ENCODE measurements at regions not wholly inside any gene's neighbourhood (a gene's known extent, or its start where the extent isn't known, plus 50 kb on each side); places are given as distances from the start of the nearest gene placed in this dataset.
"Not testable (repeated sequence)": the region's sequence is repeated elsewhere in the genome, so short reads cannot be mapped to it uniquely, and the experiment has no call there.

DNA sequence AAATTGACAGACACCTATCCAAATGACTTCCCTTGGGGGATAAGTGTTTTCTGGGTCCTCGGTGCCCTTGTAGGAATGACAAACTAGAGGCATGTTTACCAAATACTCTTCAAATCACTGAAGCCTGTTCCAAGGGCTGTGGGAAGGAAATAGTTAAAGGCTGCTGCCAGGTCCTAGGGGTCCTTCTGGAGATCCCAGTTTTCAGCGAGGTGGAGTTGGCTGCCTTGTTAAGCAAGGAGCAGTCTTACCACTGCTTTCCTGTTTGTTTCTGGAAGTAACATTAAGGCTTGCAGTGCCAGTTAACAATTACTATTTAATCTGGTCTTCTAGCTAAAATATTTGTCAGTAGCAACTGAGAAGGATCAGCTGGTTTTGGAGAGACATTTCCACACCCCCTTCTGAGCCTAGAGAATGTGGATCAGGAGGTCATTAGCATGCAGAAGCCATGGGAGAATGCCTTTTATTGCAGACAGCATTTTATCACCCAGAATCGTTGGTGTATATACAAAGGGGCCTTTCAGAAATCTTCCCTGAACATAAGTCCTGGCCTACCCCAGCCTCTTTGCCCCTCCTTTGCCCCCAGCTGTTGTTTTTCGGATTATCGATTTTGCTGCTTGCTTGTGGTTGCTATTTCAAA is 238.8 kb downstream of the DMAC1 start:
- Histone ChIP-seq H2AFZ (ENCODE audit: low read depth) (no peak overlapping the region), H3K9me2 (no peaks in the 10 kb centered on the region), H3K4me3 (ENCODE audit: low read depth in 2 of 2, low read length in 1 of 2) (no peak overlapping the region), H3K36me3 (replicated peaks in 1 of 2; ENCODE audit: control insufficient read depth in 1 of 2, insufficient read depth in 2 of 2, low read length in 1 of 2) (no peaks in the 10 kb centered on the region), H3K9me3 (no peaks in the 10 kb centered on the region), H3K79me2 (ENCODE audit: insufficient read depth) (no peaks in the 10 kb centered on the region), H3F3A (replicated peaks; ENCODE audit: insufficient read depth) (no peaks in the 10 kb centered on the region), H4K20me1 (ENCODE audit: insufficient read depth) (no peaks in the 10 kb centered on the region), H3K9ac (no peak overlapping the region), H3K27me3 (ENCODE audit: insufficient read depth) (no peaks in the 10 kb centered on the region; the same call in 1 of the 2 replicates), H3K27ac (ENCODE audit: low read depth in 2 of 2, low read length in 1 of 2) (no peak overlapping the region), H3K4me2 (no peak overlapping the region), H3K4me1 (ENCODE audit: control insufficient read depth in 1 of 2, insufficient read depth in 2 of 2, low read depth in 1 of 2, low read length in 1 of 2) (no peaks in the 10 kb centered on the region)
- DNase-seq, result no peak
- CTCF ChIA-PET, result no interaction called here
- WGBS (ENCODE audit: low lambda C conversion rate), result 41% methylated on average over 5 of the region's 5 CpGs
- POLR2A ChIA-PET, result no interaction called here
- TF ChIP-seq POLR2AphosphoS5 (IDR thresholded peaks at IDR 0.05; ENCODE audit: low read depth, low read length) (no peak), NRF1 (IDR thresholded peaks at IDR 0.05; ENCODE audit: low read depth, low read length) (no peak), RCOR1 (IDR thresholded peaks at IDR 0.05; ENCODE audit: low read length) (no peak), GABPA (IDR thresholded peaks at IDR 0.05; ENCODE audit: low read depth) (no peak)

DNA sequence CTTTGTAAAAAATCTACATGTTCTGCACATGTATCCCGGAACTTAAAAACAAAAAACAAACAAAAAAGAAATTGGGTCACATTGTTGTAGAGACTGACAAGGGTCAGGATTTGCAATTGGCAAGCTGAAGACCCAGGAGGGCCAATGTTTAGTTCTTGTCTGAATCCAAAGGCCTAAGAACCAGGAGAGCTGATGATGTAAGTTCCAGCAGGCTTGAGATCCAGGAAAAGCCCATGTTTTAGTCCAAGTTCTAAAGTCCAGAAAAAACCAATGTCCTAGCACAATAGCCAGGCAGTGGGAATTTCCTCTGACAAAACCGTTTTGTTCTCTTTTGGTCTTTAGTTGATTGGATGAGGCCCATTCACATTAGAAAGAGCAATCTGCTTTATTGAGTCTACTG is 244.9 kb downstream of the DMAC1 start:
- TF ChIP-seq USF1 (IDR thresholded peaks at IDR 0.05; ENCODE audit: borderline replicate concordance, low read depth) (no peak), FOXM1 (IDR thresholded peaks at IDR 0.05; ENCODE audit: low read depth) (no peak), GABPA (IDR thresholded peaks at IDR 0.05; ENCODE audit: low read depth) (no peak), TCF12 (IDR thresholded peaks at IDR 0.05) (no peak), MXI1 (IDR thresholded peaks at IDR 0.05; ENCODE audit: low read depth, low read length) (no peak), YY1 (IDR thresholded peaks at IDR 0.05; ENCODE audit: low read depth) (no peak), RXRA (IDR thresholded peaks at IDR 0.05; ENCODE audit: borderline replicate concordance, low read depth) (no peak), PBX3 (IDR thresholded peaks at IDR 0.05) (no peak), EP300 (IDR thresholded peaks at IDR 0.05; ENCODE audit: borderline replicate concordance in 1 of 2, low read depth in 1 of 2, low read length in 1 of 2) (no peak), FOSL2 (IDR thresholded peaks at IDR 0.05; ENCODE audit: borderline replicate concordance, low read depth) (no peak)
- TF ChIP-seq, protein P1, sequence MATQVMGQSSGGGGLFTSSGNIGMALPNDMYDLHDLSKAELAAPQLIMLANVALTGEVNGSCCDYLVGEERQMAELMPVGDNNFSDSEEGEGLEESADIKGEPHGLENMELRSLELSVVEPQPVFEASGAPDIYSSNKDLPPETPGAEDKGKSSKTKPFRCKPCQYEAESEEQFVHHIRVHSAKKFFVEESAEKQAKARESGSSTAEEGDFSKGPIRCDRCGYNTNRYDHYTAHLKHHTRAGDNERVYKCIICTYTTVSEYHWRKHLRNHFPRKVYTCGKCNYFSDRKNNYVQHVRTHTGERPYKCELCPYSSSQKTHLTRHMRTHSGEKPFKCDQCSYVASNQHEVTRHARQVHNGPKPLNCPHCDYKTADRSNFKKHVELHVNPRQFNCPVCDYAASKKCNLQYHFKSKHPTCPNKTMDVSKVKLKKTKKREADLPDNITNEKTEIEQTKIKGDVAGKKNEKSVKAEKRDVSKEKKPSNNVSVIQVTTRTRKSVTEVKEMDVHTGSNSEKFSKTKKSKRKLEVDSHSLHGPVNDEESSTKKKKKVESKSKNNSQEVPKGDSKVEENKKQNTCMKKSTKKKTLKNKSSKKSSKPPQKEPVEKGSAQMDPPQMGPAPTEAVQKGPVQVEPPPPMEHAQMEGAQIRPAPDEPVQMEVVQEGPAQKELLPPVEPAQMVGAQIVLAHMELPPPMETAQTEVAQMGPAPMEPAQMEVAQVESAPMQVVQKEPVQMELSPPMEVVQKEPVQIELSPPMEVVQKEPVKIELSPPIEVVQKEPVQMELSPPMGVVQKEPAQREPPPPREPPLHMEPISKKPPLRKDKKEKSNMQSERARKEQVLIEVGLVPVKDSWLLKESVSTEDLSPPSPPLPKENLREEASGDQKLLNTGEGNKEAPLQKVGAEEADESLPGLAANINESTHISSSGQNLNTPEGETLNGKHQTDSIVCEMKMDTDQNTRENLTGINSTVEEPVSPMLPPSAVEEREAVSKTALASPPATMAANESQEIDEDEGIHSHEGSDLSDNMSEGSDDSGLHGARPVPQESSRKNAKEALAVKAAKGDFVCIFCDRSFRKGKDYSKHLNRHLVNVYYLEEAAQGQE (IDR thresholded peaks at IDR 0.05; ENCODE audit: low read depth, low read length), result no peak
- TF ChIP-seq, protein P2, sequence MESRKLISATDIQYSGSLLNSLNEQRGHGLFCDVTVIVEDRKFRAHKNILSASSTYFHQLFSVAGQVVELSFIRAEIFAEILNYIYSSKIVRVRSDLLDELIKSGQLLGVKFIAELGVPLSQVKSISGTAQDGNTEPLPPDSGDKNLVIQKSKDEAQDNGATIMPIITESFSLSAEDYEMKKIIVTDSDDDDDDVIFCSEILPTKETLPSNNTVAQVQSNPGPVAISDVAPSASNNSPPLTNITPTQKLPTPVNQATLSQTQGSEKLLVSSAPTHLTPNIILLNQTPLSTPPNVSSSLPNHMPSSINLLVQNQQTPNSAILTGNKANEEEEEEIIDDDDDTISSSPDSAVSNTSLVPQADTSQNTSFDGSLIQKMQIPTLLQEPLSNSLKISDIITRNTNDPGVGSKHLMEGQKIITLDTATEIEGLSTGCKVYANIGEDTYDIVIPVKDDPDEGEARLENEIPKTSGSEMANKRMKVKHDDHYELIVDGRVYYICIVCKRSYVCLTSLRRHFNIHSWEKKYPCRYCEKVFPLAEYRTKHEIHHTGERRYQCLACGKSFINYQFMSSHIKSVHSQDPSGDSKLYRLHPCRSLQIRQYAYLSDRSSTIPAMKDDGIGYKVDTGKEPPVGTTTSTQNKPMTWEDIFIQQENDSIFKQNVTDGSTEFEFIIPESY (IDR thresholded peaks at IDR 0.05; ENCODE audit: borderline replicate concordance, low read depth), result no peak
- Histone ChIP-seq H3K27me3 (ENCODE audit: insufficient read depth) (no peaks in the 10 kb centered on the region), H3K4me1 (ENCODE audit: control insufficient read depth in 1 of 2, insufficient read depth in 2 of 2, low read depth in 1 of 2, low read length in 1 of 2) (no peaks in the 10 kb centered on the region), H3F3A (replicated peaks; ENCODE audit: insufficient read depth) (no peaks in the 10 kb centered on the region), H3K4me2 (no peak overlapping the region), H3K79me2 (ENCODE audit: insufficient read depth) (no peaks in the 10 kb centered on the region), H3K36me3 (replicated peaks in 1 of 2; ENCODE audit: control insufficient read depth in 1 of 2, insufficient read depth in 2 of 2, low read length in 1 of 2) (no peaks in the 10 kb centered on the region), H3K4me3 (ENCODE audit: low read depth in 2 of 2, low read length in 1 of 2) (no peak overlapping the region), H4K20me1 (ENCODE audit: insufficient read depth) (no peaks in the 10 kb centered on the region), H3K27ac (ENCODE audit: low read depth in 2 of 2, low read length in 1 of 2) (no peak overlapping the region), H2AFZ (ENCODE audit: low read depth) (no peak overlapping the region), H3K9ac (no peak overlapping the region), H3K9me2 (no peaks in the 10 kb centered on the region), H3K9me3 (no peaks in the 10 kb centered on the region)
- WGBS (ENCODE audit: low lambda C conversion rate), result 51% methylated on average over 2 of the region's 2 CpGs
- DNase-seq, result no peak
- POLR2A ChIA-PET, result no interaction called here
- CTCF ChIA-PET, result interaction anchor here (1.3 kb wide), 1 partner anchor 502 kb away, joined by 4 read pairs; no protein-coding TSS in a partner anchor

- H2AFZ ChIP-seq (ENCODE audit: low read depth); H3K9ac ChIP-seq; H3K79me2 ChIP-seq (ENCODE audit: insufficient read depth); H3K9me2 ChIP-seq; H4K20me1 ChIP-seq (ENCODE audit: insufficient read depth); H3K27ac ChIP-seq (ENCODE audit: low read depth in 2 of 2, low read length in 1 of 2); H3K9me3 ChIP-seq; H3K27me3 ChIP-seq (ENCODE audit: insufficient read depth); H3K4me2 ChIP-seq; H3F3A ChIP-seq (replicated peaks; ENCODE audit: insufficient read depth); POLR2A ChIA-PET; H3K36me3 ChIP-seq (replicated peaks in 1 of 2; ENCODE audit: control insufficient read depth in 1 of 2, insufficient read depth in 2 of 2, low read length in 1 of 2); H3K4me3 ChIP-seq (ENCODE audit: low read depth in 2 of 2, low read length in 1 of 2); H3K4me1 ChIP-seq (ENCODE audit: control insufficient read depth in 1 of 2, insufficient read depth in 2 of 2, low read depth in 1 of 2, low read length in 1 of 2); DNase-seq: not testable (repeated sequence)
- WGBS (ENCODE audit: low lambda C conversion rate), result 21% methylated on average over 1 of the region's 1 CpG
- CTCF ChIA-PET, result interaction anchor here (0.6 to 1.3 kb wide), 2 partner anchors 18 to 172 kb away, joined by 3 read pairs; no protein-coding TSS in a partner anchor
Measured at GRCh38 chr9:7552706-7553105, 246.9 kb downstream of the DMAC1 start.

Measured in SK-N-SH (cell line).